Activated naive CD4-positive, alpha-beta T cell treated with anti-CD3 and anti-CD28 coated beads, Interleukin-2, amount 50 U/mL, for 24 hours (primary cell): ENCODE measurements at regions not wholly inside any gene's neighbourhood (a gene's known extent, or its start where the extent isn't known, plus 50 kb on each side); places are given as distances from the start of the nearest gene placed in this dataset.
"Not testable (repeated sequence)": the region's sequence is repeated elsewhere in the genome, so short reads cannot be mapped to it uniquely, and the experiment has no call there.

Source experiments
- H3K27ac Mint-ChIP-seq: one replicate; pipeline ENCODE4 v1.8.0; 2021; ENCODE audit warnings: mild to moderate bottlenecking, mixed read lengths
- H3K27me3 Mint-ChIP-seq: one replicate; pipeline ENCODE4 v1.8.0; 2021; ENCODE audit warnings: mixed read lengths
- H3K36me3 Mint-ChIP-seq: one replicate; pipeline ENCODE4 v1.8.0; 2021; ENCODE audit warnings: mixed read lengths
- H3K4me1 Mint-ChIP-seq: one replicate; pipeline ENCODE4 v1.8.0; 2021; ENCODE audit warnings: mixed read lengths
- H3K4me3 Mint-ChIP-seq: one replicate; pipeline ENCODE4 v1.8.0; 2021; ENCODE audit warnings: mild to moderate bottlenecking, mixed read lengths
- H3K9me3 Mint-ChIP-seq: one replicate; pipeline ENCODE4 v1.8.0; 2021; ENCODE audit warnings: mixed read lengths

DNA sequence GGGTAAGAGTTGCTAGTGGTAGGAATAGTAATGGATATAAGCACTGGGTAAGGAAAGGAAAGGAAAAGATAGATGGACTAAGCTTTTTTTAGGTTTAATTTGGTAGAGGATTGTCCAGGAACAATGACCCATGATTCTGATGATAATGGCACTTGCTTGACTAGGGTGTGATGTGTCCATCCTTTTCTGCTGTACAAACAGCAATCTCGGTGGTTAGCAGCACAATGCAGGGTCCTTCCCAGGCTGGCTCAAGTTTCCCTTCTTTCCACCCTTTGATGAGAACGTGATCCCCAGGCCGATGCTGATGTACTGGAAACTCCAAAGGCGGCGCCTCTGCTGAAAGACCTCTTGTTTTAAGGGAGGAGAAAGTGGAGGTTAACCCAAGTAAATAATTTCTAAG, 105.3 kb downstream of the TMEM167A start:
- Mint-ChIP-seq H3K27ac (no peak overlapping the region), H3K4me3 (no peak overlapping the region), H3K4me1 (no peaks in the 10 kb centered on the region), H3K27me3 (no peaks in the 10 kb centered on the region), H3K9me3 (peaks cover 27% of the 10 kb centered on the region), H3K36me3 (peaks cover 6% of the 10 kb centered on the region)

DNA sequence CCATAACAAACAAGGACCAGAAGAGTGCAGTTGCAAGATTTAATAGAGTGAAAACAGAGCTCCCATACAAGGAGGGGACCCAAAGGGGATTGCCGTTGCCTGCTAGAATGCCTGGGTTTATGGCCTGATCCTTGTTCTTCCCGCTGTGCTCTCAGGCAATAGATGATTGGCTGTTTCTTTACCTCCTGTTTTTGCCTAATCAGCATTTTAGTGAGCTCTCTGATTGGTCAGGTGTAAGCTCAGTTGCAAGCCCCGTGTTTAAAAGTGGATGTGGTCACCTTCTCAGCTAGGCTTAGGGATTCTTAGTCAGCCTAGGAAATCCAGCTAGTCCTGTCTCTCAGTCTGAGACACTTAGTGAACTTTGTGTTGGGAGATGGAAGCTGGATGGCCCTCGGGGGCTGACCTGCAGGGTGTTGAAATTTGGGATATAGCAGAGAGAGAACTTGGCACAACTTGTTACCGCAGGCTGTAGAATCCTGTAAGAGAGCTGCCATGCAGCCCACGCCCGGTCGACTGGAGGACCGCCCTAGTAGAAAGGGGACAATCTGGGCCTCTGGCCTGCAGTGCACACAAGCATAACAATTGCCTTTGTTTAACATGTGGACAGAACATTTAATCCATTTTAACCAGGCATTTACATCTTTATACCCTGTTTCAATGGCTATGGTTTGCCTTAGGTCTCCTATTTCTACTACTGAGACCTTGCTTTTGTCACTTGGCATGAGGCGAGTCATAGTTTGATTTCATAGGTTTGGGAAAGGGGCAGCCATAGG, 106.0 kb downstream of the TMEM167A start:
- peaks cover 23% of the 10 kb centered on the region for H3K9me3 Mint-ChIP-seq

DNA sequence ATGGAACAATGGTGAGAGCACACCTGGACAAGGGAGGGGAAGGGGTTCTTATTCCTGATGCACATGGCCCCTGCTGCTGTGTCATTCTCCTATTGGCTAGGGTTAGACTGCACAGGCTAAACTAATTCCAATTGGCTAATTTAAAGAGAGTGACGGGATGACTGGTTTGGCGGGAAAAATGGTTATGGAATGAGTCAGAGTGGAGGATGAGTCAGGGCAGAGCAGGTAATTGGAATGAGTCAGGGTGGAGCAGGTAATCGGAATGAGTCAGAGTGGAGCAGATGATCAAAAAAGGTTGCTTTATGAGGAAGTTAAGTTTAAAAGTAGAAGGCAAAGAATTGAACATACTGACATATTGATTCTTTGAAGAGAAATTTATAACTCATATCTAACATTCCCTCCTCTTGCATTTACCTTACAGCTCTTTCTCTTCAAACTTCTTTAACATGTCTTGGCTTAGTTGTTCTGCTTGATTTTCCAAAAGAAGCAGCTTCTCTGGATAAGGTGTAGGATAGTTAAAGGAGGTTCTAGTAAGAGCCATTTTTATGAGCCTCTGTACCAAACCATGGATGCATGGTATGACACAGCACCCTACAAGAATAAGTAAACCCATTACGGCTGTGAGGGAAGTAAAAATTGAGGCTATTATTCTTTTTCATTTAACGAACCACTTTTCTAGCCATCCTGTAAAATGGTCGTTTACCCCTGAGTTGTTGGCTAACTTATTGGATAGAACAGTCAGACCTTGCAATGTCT, 107.8 kb downstream of the TMEM167A start:
- not testable (repeated sequence) for H3K4me3 Mint-ChIP-seq, H3K36me3 Mint-ChIP-seq, H3K9me3 Mint-ChIP-seq, H3K4me1 Mint-ChIP-seq, H3K27ac Mint-ChIP-seq, H3K27me3 Mint-ChIP-seq

More for the DNA sequence above, 106.0 kb downstream of the TMEM167A start:
- H3K4me3 Mint-ChIP-seq, H3K27me3 Mint-ChIP-seq, H3K36me3 Mint-ChIP-seq, H3K4me1 Mint-ChIP-seq: not testable (repeated sequence)
- H3K27ac Mint-ChIP-seq = peak overlapping the region; percentile 4

DNA sequence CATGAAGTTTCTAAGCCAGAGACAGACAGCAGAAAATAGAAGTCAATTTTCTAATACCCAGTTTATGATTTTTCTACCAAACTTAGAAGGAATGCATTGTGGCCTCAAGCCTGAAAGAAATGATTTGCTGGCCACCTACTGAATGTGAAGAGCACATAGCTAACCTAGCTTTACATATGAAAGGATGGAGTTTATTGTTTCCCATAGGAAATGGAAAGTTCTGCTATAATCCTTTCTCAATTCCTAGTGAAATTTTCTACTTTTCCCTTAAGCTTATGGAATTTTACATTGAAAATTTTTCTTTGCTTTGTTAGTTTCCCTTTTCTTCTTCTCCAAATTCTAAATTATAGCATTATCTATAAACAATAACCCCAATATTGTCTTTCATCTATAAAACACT, 110.1 kb downstream of the TMEM167A start:
- Mint-ChIP-seq H3K27ac (no peak overlapping the region), H3K4me3 (no peak overlapping the region), H3K4me1 (no peaks in the 10 kb centered on the region), H3K9me3 (no peaks in the 10 kb centered on the region), H3K36me3 (no peaks in the 10 kb centered on the region), H3K27me3 (no peaks in the 10 kb centered on the region)

DNA sequence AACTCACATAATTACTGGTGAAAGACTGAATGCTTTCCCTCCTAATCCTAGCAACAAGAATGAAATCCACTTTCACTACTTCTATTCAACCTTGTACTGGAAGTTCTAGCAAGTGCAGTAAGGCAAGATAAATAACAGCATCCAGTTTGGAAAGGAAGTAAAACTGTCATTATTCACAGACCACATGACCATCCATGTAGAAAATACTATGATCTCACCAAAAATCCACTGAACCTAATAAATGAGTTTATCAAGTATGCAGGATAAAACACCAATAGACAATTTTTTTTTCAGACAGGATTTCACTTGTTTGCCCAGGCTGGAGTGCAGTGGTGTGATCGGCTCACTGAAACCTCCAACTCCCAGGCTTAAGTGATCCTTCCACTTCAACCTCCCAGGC, 117.7 kb downstream of the TMEM167A start:
- H3K9me3 Mint-ChIP-seq = peaks cover 11% of the 10 kb centered on the region
- no peak overlapping the region for H3K27ac Mint-ChIP-seq
- peaks cover 3% of the 10 kb centered on the region for H3K27me3 Mint-ChIP-seq

DNA sequence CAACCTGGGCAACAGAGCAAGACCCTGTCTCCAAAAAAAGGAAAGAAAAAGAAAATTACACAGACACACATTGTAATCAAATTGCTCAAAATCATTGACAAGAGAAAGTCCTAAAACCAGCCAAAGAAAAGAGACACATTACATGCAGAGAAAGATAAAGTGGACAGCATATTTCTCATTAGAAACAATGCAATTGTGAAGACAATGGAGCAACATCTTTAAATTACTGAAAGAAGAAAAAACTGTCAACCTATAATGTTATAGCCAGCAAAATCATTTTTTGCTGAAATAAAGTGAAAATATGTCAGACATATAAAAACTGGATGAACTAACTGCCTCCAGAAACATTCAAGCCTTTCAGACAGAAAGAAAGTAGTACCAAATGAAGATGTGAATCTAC, 120.6 kb downstream of the TMEM167A start:
- Mint-ChIP-seq H3K36me3 (peaks cover 2% of the 10 kb centered on the region), H3K9me3 (peaks cover 11% of the 10 kb centered on the region), H3K4me1 (no peaks in the 10 kb centered on the region), H3K4me3 (no peak overlapping the region), H3K27ac (no peak overlapping the region), H3K27me3 (peaks cover 3% of the 10 kb centered on the region)

More for the DNA sequence above, 117.7 kb downstream of the TMEM167A start:
- no peak overlapping the region for H3K4me3 Mint-ChIP-seq
- no peaks in the 10 kb centered on the region for H3K4me1 Mint-ChIP-seq
- H3K36me3 Mint-ChIP-seq = peaks cover 2% of the 10 kb centered on the region

DNA sequence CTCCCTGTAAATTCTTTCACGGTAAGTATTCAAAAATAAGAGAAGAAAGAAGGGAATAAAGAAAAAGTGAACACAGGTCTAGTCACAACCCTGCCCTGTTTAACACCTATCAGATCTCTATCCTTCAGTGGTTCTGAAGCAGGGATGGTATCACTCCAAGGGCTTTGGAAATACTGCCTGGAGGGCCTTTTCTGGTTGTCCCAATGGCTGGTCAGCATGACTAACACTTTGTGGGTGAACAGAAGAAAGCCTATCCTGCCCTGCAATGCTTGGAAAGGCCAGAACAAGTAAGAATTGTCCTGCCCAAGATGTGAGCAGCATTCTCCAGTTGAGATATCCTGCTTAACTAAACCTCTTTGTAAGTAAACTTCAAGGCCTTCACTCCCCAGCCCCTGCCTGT, 124.9 kb downstream of the TMEM167A start:
- peaks cover 9% of the 10 kb centered on the region for H3K9me3 Mint-ChIP-seq
- no peaks in the 10 kb centered on the region for H3K4me1 Mint-ChIP-seq
- no peak overlapping the region for H3K27ac Mint-ChIP-seq
- H3K4me3 Mint-ChIP-seq = no peak overlapping the region
- no peaks in the 10 kb centered on the region for H3K27me3 Mint-ChIP-seq
- peaks cover 2% of the 10 kb centered on the region for H3K36me3 Mint-ChIP-seq

DNA sequence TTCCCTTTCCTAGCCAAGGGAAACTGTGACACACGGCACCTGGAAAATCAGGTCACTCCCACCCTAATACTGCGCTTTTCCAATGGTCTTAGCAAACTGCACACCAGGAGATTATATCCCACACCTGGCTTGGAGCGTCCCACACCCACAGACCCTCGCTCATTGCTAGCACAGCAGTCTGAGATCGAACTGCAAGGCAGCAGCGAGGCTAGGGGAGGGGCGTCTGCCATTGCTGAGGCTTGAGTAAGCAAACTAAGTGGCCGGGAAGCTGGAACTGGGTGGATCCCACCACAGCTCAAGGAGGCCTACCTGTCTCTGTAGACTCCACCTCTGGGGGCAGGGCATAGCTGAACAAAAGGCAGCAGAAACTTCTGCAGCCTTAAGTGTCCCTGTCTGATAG, 132.9 kb downstream of the TMEM167A start:
- not testable (repeated sequence) for H3K4me1 Mint-ChIP-seq, H3K36me3 Mint-ChIP-seq, H3K9me3 Mint-ChIP-seq, H3K4me3 Mint-ChIP-seq, H3K27ac Mint-ChIP-seq, H3K27me3 Mint-ChIP-seq

DNA sequence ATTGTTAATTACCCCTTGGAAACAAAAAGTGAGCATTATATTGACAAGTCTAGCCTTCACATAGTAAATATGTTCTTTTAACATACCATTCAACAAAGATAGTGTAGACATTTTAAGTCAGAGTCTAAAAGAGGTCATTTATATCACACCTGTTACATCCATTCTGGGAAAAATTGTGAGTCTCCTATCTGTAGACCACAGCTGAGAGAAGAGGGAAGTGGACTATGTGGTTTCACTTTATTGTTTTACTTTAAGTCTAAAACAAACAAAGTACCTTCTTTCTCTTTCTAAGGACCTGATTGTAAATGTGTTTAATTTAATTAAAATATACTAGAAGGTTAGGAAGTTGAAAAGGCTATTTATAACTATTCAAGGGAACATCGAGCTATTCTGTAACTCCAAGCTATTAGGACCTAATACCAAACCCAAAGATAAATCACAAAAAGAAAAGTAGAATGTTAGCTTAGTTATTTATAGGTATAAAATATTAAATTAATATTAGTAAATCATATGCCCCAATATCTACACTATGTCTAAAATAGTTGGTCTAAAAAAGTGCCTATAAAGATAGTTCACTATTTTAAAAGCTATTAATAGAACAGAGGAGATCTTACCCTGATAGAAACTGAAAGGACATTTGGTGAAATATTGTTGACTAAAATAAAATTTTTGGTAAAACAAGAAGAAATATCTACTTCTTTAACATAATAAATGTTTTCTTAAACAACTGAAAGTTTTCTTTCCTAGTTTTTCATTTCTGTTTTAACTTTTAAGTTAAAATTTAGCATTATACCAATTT, 134.9 kb downstream of the TMEM167A start:
- Mint-ChIP-seq H3K27ac (no peak overlapping the region), H3K4me3 (no peak overlapping the region), H3K9me3 (no peaks in the 10 kb centered on the region), H3K4me1 (no peaks in the 10 kb centered on the region), H3K27me3 (peaks cover 4% of the 10 kb centered on the region), H3K36me3 (no peaks in the 10 kb centered on the region)

DNA sequence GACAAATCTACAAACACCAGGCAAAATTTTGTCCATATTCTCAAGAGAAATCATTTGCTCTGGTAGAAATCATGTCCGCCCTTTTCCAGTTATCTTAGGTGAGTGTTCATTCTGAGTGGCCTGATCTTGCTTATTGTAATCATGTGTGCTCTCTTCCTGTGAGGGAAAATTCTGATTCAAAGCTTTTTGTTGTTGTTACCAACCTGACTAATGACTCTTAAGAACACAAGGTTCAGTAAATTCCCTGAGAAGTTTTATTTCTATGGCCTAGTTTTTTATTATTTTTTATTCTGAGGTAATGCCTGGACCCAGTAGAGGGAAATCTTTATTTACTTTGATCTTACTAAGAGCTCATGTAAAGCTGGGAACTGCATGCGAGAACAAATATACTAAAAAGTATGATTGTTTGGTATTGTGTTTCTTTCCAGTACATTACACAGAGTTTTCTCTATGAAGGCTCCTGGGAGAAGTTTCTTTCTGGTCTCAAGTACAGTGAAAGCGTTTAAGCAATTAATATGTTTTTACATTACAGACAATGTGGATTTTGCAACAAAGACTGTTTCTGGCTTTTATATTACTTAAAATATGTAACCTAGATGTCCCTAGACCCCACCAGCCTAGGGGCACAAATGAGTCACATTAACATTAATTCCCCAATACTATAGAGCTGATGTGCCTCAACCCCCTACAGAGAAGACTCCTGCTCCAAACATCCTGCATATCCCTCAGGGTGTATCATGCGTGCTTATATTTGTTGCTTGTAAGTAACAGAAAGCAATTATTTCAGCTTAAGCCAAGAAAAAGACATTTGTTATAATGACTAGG, 138.1 kb downstream of the TMEM167A start:
- Mint-ChIP-seq H3K36me3 (no peaks in the 10 kb centered on the region), H3K4me1 (no peaks in the 10 kb centered on the region), H3K27me3 (peaks cover 4% of the 10 kb centered on the region), H3K4me3 (no peak overlapping the region), H3K27ac (no peak overlapping the region), H3K9me3 (no peaks in the 10 kb centered on the region)

DNA sequence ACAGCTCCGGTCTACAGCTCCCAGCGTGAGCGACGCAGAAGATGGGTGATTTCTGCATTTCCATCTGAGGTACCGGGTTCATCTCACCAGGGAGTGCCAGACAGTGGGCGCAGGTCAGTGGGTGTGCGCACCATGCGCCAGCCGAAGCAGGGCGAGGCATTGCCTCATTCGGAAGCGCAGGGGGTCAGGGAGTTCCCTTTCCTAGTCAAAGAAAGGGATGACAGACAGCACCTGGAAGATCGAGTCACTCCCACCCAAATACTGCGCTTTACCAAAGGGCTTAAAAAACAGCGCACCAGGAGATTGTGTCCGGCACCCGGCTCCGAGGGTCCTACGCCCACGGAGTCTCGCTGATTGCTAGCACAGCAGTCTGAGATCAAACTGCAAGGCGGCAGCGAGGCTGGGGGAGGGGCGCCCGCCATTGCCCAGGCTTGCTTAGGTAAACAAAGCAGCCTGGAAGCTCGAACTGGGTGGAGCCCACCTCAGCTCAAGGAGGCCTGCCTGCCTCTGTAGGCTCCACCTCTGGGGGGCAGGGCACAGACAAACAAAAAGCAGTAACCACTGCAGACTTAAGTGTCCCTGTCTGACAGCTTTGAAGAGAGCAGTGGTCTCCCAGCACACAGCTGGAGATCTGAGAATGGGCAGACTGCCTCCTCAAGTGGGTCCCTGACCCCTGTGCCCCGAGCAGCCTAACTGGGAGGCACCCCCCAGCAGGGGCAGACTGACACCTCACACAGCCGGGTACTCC, 144.5 kb downstream of the TMEM167A start:
- H3K4me3 Mint-ChIP-seq, H3K27me3 Mint-ChIP-seq, H3K9me3 Mint-ChIP-seq, H3K27ac Mint-ChIP-seq, H3K36me3 Mint-ChIP-seq, H3K4me1 Mint-ChIP-seq: not testable (repeated sequence)

DNA sequence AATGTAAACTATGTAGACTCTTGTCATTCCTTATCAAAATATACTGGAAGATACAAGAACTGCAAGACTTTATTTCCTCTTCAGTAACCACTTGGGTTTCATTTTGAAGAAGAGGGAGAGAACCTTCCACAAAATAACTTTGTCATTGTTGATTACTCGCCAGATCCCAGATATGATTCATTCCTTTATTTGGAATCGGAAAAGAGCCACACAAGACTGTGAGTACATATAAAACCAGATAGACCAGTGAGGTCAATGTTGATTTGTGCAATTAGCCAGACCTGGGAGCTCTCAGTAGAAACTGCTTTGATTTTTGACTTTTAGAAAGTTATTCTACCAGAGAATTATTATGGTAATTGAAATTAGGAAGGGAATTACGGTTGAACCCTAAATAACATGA, 146.1 kb downstream of the TMEM167A start:
- Mint-ChIP-seq H3K4me1 (no peaks in the 10 kb centered on the region), H3K36me3 (no peaks in the 10 kb centered on the region), H3K27me3 (peaks cover 7% of the 10 kb centered on the region), H3K4me3 (no peak overlapping the region), H3K27ac (no peak overlapping the region), H3K9me3 (no peaks in the 10 kb centered on the region)

DNA sequence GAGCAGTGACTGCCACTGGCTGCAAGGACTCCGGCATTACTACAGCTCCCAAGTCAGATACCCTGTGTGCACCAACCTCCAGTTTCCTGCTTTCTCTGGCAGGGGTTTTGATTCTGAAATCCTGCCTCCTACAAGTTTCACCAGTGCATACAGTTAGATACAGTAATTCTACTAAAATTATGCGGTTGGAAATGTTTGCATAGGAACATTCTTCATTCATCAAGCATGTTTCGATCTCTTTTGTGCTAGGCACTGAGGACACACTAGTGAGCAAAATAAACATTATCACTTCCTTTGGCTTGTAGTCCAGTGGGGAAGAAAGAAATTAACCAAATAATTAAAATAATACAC, 152.2 kb downstream of the TMEM167A start:
- no peak overlapping the region for H3K27ac Mint-ChIP-seq
- H3K9me3 Mint-ChIP-seq = no peaks in the 10 kb centered on the region
- peaks cover 2% of the 10 kb centered on the region for H3K27me3 Mint-ChIP-seq
- no peaks in the 10 kb centered on the region for H3K4me1 Mint-ChIP-seq
- no peaks in the 10 kb centered on the region for H3K36me3 Mint-ChIP-seq
- H3K4me3 Mint-ChIP-seq = no peak overlapping the region

DNA sequence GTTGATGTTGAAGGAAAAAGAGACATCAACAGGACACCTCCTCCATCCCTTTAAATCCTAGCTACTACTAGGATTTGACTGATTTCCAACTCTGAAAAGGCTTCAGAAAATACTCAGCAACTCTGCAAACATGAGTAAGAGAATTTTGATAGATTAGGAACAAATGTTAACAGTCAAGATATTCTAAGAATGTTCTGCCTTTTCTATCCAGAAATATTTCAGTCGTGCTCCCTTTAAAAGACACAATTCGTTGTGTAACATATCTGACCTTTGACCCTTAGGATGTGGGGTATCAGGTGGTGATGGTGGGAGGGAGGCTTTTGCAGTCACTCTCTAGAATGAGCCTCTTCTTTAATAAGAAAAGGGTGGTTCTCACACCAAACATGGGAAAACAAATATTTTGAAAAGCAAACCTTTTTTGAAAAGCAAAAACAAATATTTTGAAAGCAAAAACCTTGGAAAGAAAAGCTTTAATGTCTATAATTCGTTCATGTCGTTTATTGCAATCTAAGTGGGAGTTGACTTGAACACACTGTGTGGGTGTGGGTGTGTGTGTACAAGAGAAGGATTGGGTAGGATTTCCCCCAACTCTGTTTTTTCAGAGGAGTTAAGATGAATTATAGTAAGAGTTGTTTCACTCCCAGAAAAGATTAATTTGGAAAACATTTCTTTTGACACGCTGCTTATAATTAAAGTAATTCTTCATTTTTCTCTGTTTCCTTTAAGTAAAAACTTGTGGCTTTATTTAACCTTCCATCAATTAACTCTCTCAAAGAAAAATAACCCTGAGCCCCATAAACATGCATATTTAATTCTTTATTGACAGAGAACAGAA, 152.8 kb downstream of the TMEM167A start:
- Mint-ChIP-seq H3K27me3 (peaks cover 2% of the 10 kb centered on the region), H3K4me1 (no peaks in the 10 kb centered on the region), H3K27ac (no peak overlapping the region), H3K4me3 (no peak overlapping the region), H3K9me3 (no peaks in the 10 kb centered on the region), H3K36me3 (no peaks in the 10 kb centered on the region)
